CD14-positive monocyte (primary cell): ENCODE measurements at regions not wholly inside any gene's neighbourhood (a gene's known extent, or its start where the extent isn't known, plus 50 kb on each side); places are given as distances from the start of the nearest gene placed in this dataset.

Experiments used
- DNase-seq, 3 donors: peaks; one replicate each; pipeline ENCODE4 v3.0.0-alpha.2; 2011 to 2022
- H2AFZ ChIP-seq: 2 replicates; pipeline ENCODE4 v1.6.0; 2012; ENCODE audit warnings: mild to moderate bottlenecking, low read depth, low read length, inconsistent platforms; ENCODE audit not compliant: insufficient read depth, poor library complexity, severe bottlenecking
- H3K27ac ChIP-seq, 2 donors: 1 replicate in 1 of 2; 2 replicates in 1 of 2; pipeline ENCODE4 v1.5.1; 2012 to 2013; ENCODE audit warnings: low read length in 2 of 2, control low read depth in 1 of 2, inconsistent platforms in 1 of 2, low read depth in 1 of 2, mild to moderate bottlenecking in 1 of 2
- H3K27me3 ChIP-seq, 2 donors: one replicate each; pipeline versions ENCODE4 v1.6.0 to v1.6.1; 2011 to 2013; ENCODE audit warnings: low read length in 2 of 2; ENCODE audit not compliant: control insufficient read depth in 2 of 2, insufficient read depth in 2 of 2
- H3K36me3 ChIP-seq, 2 donors: replicated peaks in 1 of 2; 1 replicate in 1 of 2; 2 replicates in 1 of 2; pipeline versions ENCODE4 v1.5.1 to v1.6.1; 2012 to 2013; ENCODE audit warnings: low read length in 2 of 2, control low read depth in 1 of 2, inconsistent platforms in 1 of 2, mild to moderate bottlenecking in 1 of 2; ENCODE audit not compliant: insufficient read depth in 2 of 2, control insufficient read depth in 1 of 2
- H3K4me1 ChIP-seq, 2 donors: 1 replicate in 1 of 2; 2 replicates in 1 of 2; pipeline versions ENCODE4 v1.5.1 to v1.6.1; 2012 to 2013; ENCODE audit warnings: low read length in 2 of 2, control low read depth in 1 of 2, inconsistent platforms in 1 of 2, mild to moderate bottlenecking in 1 of 2, moderate library complexity in 1 of 2; ENCODE audit not compliant: insufficient read depth in 2 of 2, control insufficient read depth in 1 of 2
- H3K4me2 ChIP-seq: replicated peaks from 2 replicates; pipeline ENCODE3; 2012; ENCODE audit warnings: low read length, moderate library complexity, mild to moderate bottlenecking; ENCODE audit not compliant: poor library complexity, severe bottlenecking; ENCODE audit errors: extremely low read depth
- H3K4me3 ChIP-seq, 3 experiments: fragments of 200-600 bp in 1 of 3; sonication (generic) in 1 of 3; replicated peaks in 1 of 3; 1 replicate in 2 of 3; 2 replicates in 1 of 3; pipeline ENCODE4 v1.5.1; 2011 to 2013; ENCODE audit warnings: low read length in 3 of 3, mild to moderate bottlenecking in 3 of 3, control low read depth in 2 of 3, low read depth in 2 of 3, inconsistent platforms in 1 of 3, moderate library complexity in 1 of 3
- H3K79me2 ChIP-seq: 2 replicates; pipeline ENCODE4 v1.6.0; 2012; ENCODE audit warnings: mild to moderate bottlenecking, control low read depth, inconsistent platforms, low read length, moderate library complexity; ENCODE audit not compliant: insufficient read depth
- H3K9ac ChIP-seq: 2 replicates; pipeline ENCODE4 v1.6.0; 2017; ENCODE audit warnings: low read length, mild to moderate bottlenecking; ENCODE audit not compliant: insufficient read depth, poor library complexity, severe bottlenecking
- H3K9me3 ChIP-seq, 2 donors: replicated peaks in 1 of 2; 1 replicate in 1 of 2; 2 replicates in 1 of 2; pipeline versions ENCODE4 v1.5.1 to v1.6.1; 2012 to 2013; ENCODE audit warnings: low read length in 2 of 2, control low read depth in 1 of 2; ENCODE audit not compliant: control insufficient read depth in 1 of 2, insufficient read depth in 1 of 2
- H4K20me1 ChIP-seq: 2 replicates; pipeline ENCODE4 v1.6.0; 2012; ENCODE audit warnings: mild to moderate bottlenecking, low read length, control low read depth, moderate library complexity; ENCODE audit not compliant: insufficient read depth
- H3K27ac Mint-ChIP-seq, 7 donors: one replicate each; pipeline ENCODE4 v1.8.0; 2020; ENCODE audit warnings: mild to moderate bottlenecking in 7 of 7, mixed read lengths in 7 of 7, moderate library complexity in 6 of 7, inconsistent platforms in 2 of 7
- H3K27me3 Mint-ChIP-seq, 3 donors: one replicate each; pipeline ENCODE4 v1.8.0; 2021 to 2022; ENCODE audit warnings: low read depth in 3 of 3, mild to moderate bottlenecking in 3 of 3, mixed read lengths in 3 of 3, moderate library complexity in 3 of 3, inconsistent platforms in 1 of 3
- H3K36me3 Mint-ChIP-seq, 2 donors: one replicate each; pipeline ENCODE4 v1.8.0; 2020; ENCODE audit warnings: mixed read lengths in 2 of 2, inconsistent platforms in 1 of 2, mild to moderate bottlenecking in 1 of 2
- H3K4me1 Mint-ChIP-seq: one replicate; pipeline ENCODE4 v1.8.0; 2020; ENCODE audit warnings: mild to moderate bottlenecking, mixed read lengths
- H3K4me3 Mint-ChIP-seq, 2 donors: one replicate each; pipeline ENCODE4 v1.8.0; 2020; ENCODE audit warnings: mild to moderate bottlenecking in 2 of 2, mixed read lengths in 2 of 2, moderate library complexity in 1 of 2
- H3K9me3 Mint-ChIP-seq, 7 donors: one replicate each; pipeline ENCODE4 v1.8.0; 2020 to 2022; ENCODE audit warnings: mixed read lengths in 7 of 7, mild to moderate bottlenecking in 6 of 7, moderate library complexity in 6 of 7, inconsistent platforms in 2 of 7
- CTCF ChIP-seq: fragments of 200-600 bp; IDR thresholded peaks from one replicate; pipeline ENCODE4 v1.8.0; 2022; ENCODE audit warnings: antibody characterized with exemption, mild to moderate bottlenecking
- WGBS: methylation state at CpG from one replicate; pipeline ENCODE4 v1.1.5; 2013; ENCODE audit warnings: missing lambda C conversion rate; ENCODE audit not compliant: insufficient coverage; 5-methylcytosine and 5-hydroxymethylcytosine counted together
- intact Hi-C, 2 donors: fragments of 100-400 bp; cut with micrococcal nuclease; formaldehyde crosslinking; loops; one replicate each; pipeline versions ENCODE4 v1.15.0 to v1.15.1; 2023

- H4K20me1 ChIP-seq, result no peaks in the 10 kb centered on the region
- peaks cover 0 to 2% (median 1%) of the 10 kb centered on the region in 3 donors for H3K27me3 Mint-ChIP-seq
- no peak overlapping the region for H2AFZ ChIP-seq
- no peaks in the 10 kb centered on the region for H3K36me3 Mint-ChIP-seq
- no peaks in the 10 kb centered on the region for H3K79me2 ChIP-seq
- no peak overlapping the region for H3K27ac ChIP-seq
- no peak overlapping the region for H3K27ac Mint-ChIP-seq
- H3K9ac ChIP-seq, result no peak overlapping the region
- WGBS, result 100% methylated on average over 2 of the region's 5 CpGs
- H3K4me3 Mint-ChIP-seq, result no peak overlapping the region
- H3K27me3 ChIP-seq, result no peaks in the 10 kb centered on the region
- H3K36me3 ChIP-seq, result no peaks in the 10 kb centered on the region
- no peak for DNase-seq
- no peak overlapping the region for H3K4me3 ChIP-seq
- no peaks in the 10 kb centered on the region for H3K9me3 ChIP-seq
- no peak overlapping the region for H3K4me2 ChIP-seq
- no peaks in the 10 kb centered on the region for H3K4me1 Mint-ChIP-seq
- H3K4me1 ChIP-seq, result no peaks in the 10 kb centered on the region
- TF ChIP-seq CTCF, result no peak
- intact Hi-C loops, result no loop called here
- H3K9me3 Mint-ChIP-seq, result no peaks in the 10 kb centered on the region
These were observed 156.0 kb downstream of the KATNAL1 start for GRCh38 chr13:30151388-30151787.

- Histone ChIP-seq H4K20me1 (no peaks in the 10 kb centered on the region), H2AFZ (no peak overlapping the region), H3K9me3 (peaks cover 0 to 2% of the 10 kb centered on the region in 2 donors), H3K27me3 (no peaks in the 10 kb centered on the region), H3K27ac (no peak overlapping the region), H3K36me3 (no peaks in the 10 kb centered on the region), H3K79me2 (no peaks in the 10 kb centered on the region), H3K4me1 (no peaks in the 10 kb centered on the region), H3K9ac (no peak overlapping the region), H3K4me3 (no peak overlapping the region), H3K4me2 (no peak overlapping the region)
- Mint-ChIP-seq H3K4me3 (no peak overlapping the region), H3K27ac (peak overlapping the region in 1 of 7 donors; percentile 17), H3K36me3 (no peaks in the 10 kb centered on the region), H3K27me3 (no peaks in the 10 kb centered on the region), H3K9me3 (peaks cover 2 to 6% (median 2%) of the 10 kb centered on the region in 7 donors), H3K4me1 (no peaks in the 10 kb centered on the region)
- 100% methylated on average over 1 of the region's 2 CpGs for WGBS
- TF ChIP-seq CTCF, result no peak
- intact Hi-C loops, result no loop called here
- no peak for DNase-seq
These were observed 158.1 kb downstream of the KATNAL1 start for GRCh38 chr13:30149248-30149647.
